GM13976 (cell line): ENCODE measurements at regions not wholly inside any gene's neighbourhood (a gene's known extent, or its start where the extent isn't known, plus 50 kb on each side); places are given as distances from the start of the nearest gene placed in this dataset.

ENCODE experiments used
- DNase-seq: peaks from one replicate; pipeline ENCODE4 v3.0.0; 2012; ENCODE audit warnings: low spot score
- in situ Hi-C: fragments of 300-500 bp; cut with MboI; formaldehyde crosslinking; loops from one replicate; pipeline ENCODE4 v1.12.0; 2022; ENCODE audit warnings: low sequenced_read_pairs, mixed read lengths, inconsistent platforms; ENCODE audit not compliant: unreplicated experiment
- TF ChIP-seq, protein P1 (sequence below): IDR thresholded peaks from 2 replicates; pipeline ENCODE4 v1.5.1; 2012; ENCODE audit warnings: borderline replicate concordance, mild to moderate bottlenecking; ENCODE audit not compliant: insufficient read depth; ENCODE audit errors: extremely low read depth, missing control alignments, control extremely low read depth

DNA sequence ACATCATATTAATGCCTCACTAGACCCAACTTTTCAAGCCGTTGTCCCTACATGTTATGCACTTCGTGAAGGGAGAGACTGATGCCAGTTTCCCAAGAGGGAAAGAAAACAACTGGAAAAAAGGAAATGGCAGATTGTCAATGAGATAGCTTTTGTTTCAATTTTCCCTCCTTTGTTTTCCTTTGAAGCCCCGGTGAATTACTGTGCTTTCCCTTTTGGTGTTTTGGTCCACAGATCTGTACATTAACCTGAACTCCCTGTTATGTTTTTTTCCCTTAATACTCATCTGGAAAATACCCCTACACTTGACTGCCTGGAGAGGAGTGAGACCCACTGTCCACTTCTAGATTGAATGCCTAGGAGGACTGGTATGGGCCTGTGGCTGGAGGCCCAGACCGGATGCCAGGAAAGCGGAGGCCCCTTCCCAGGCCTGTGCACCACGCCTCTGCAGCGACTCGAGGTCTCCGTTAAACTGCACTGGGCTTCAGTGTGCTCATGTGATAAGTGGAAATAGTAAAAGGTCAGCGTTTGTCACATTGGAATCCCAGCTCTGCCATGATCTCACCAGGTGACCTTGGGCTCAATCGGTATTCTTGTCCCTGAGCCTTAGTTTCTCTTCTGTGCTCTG, 106.4 kb downstream of the GATA6 start:
- in situ Hi-C loops: no loop called here
- TF ChIP-seq, protein P1, sequence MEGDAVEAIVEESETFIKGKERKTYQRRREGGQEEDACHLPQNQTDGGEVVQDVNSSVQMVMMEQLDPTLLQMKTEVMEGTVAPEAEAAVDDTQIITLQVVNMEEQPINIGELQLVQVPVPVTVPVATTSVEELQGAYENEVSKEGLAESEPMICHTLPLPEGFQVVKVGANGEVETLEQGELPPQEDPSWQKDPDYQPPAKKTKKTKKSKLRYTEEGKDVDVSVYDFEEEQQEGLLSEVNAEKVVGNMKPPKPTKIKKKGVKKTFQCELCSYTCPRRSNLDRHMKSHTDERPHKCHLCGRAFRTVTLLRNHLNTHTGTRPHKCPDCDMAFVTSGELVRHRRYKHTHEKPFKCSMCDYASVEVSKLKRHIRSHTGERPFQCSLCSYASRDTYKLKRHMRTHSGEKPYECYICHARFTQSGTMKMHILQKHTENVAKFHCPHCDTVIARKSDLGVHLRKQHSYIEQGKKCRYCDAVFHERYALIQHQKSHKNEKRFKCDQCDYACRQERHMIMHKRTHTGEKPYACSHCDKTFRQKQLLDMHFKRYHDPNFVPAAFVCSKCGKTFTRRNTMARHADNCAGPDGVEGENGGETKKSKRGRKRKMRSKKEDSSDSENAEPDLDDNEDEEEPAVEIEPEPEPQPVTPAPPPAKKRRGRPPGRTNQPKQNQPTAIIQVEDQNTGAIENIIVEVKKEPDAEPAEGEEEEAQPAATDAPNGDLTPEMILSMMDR: no peak
- DNase-seq: no peak

DNA sequence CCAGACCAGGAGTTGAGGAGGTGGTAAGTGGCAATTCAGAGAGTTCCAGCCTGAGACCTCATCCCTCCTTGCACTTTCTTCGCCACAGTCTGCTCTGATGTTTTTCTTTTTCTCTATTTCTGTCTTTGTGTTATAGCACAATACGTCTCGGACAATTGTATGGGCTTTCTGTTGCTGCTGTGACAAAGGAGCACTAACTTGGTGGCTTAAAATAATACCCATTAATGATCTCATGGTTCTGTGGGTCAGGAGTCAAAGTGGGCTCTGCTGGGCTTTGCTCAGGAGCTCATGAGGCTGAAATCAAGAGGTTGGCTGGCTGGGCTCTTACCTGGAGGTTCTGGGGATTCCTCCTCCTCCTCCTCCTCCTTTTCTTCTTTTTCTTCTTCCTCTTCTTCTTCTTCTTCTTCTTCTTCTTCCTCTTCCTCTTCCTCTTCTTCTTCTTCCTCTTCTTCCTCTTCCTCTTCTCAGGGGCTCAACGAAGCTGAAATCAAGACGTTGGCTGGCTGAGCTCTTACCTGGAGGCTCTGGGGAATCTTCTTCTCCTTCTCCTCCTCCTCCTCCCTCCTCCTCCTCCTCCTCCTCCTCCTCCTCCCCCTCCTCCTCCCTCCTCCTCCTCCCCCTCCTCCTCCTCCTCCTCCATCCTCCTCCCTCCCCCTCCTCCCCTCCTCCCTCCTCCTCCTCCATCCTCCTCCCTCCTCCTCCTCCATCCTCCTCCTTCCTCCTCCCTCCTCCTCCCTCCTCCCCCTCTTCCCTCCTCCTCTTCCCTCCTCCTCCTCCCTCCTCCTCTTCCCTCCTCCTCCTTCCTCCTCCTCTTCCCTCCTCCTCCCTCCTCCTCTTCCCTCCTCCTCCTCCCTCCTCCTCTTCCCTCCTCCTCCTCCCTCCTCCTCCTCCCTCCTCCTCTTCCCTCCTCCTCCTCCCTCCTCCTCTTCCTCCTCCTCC, 104.0 kb downstream of the GATA6 start:
- in situ Hi-C loops: loop anchor here (25.0 kb wide), 1 partner anchor 89 kb away; no protein-coding TSS in a partner anchor
- DNase-seq: no peak
- TF ChIP-seq, protein P1: no peak

DNA sequence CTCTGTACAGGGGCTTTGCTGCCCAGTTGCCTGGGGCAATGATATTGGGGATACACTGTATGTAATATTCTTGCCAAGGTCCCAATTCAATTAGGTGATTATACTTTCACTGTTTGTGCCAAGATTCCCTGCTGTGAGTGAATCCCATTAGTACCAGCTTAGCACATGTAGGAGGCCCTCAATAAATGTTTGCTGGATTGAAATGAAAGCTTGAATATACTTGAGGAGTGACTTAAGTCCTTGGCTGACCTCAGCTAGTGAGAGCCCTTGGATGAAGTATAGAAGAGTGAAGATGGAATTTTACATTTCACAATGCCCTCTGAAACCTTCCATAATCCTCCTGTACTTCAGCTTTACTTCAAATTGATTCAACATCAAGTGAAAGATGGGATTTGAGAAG, 102.9 kb downstream of the GATA6 start:
- TF ChIP-seq, protein P1: no peak
- in situ Hi-C loops: loop anchor here (25.0 kb wide), 1 partner anchor 90 kb away; no protein-coding TSS in a partner anchor
- DNase-seq: no peak

DNA sequence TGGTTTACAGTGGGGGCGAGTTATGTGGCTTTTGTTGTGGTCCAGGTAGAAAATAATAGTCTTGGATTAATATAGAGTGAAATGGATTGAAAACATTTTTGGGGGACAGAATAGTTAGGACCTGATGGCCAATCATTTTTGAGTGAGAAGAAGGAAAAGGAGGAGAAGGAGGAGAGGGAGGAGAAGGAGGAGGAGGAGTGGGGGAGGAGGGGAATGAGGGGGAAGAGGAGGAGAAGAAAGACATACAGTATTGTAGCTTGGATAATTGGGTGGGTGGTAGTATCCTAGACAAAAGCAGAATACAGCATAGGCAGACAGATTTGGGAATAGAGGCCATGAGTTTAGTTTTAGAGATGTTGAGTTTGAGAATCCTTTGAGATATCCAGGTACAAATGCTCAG, 101.6 kb downstream of the GATA6 start:
- in situ Hi-C loops: loop anchor here (25.0 kb wide), 1 partner anchor 91 kb away; no protein-coding TSS in a partner anchor
- no peak for DNase-seq
- TF ChIP-seq, protein P1: no peak

GRCh38 chr18:22268641-22269128, 99.3 kb downstream of the GATA6 start:
- in situ Hi-C loops: loop anchor here (25.0 kb wide), 1 partner anchor 94 kb away; no protein-coding TSS in a partner anchor
- TF ChIP-seq, protein P1: no peak
- no peak for DNase-seq

GRCh38 chr18:22267697-22268096, 98.3 kb downstream of the GATA6 start:
- TF ChIP-seq, protein P1: no peak
- in situ Hi-C loops: loop anchor here (25.0 kb wide), 1 partner anchor 95 kb away; no protein-coding TSS in a partner anchor
- DNase-seq: no peak
